Suprapubic skin (tissue), 4 donors: ENCODE measurements at regions not wholly inside any gene's neighbourhood (a gene's known extent, or its start where the extent isn't known, plus 50 kb on each side); places are given as distances from the start of the nearest gene placed in this dataset.

Experiments
- CTCF ChIP-seq, 2 donors: fragments of 200-600 bp in 1 of 2; fragments of 450-650 bp in 1 of 2; sonication (generic) in 1 of 2; IDR thresholded peaks; one replicate each; pipeline ENCODE4 v1.5.1; 2016 to 2019; ENCODE audit warnings: antibody characterized with exemption in 2 of 2, mild to moderate bottlenecking in 1 of 2, moderate library complexity in 1 of 2
- EP300 ChIP-seq: sonication (generic); formaldehyde crosslinking; IDR thresholded peaks from one replicate; pipeline ENCODE4 v1.6.1; 2017; ENCODE audit warnings: antibody characterized with exemption
- POLR2A ChIP-seq, 2 donors: fragments of 450-650 bp; IDR thresholded peaks; one replicate each; pipeline ENCODE4 v1.6.1; 2017; ENCODE audit warnings: antibody characterized with exemption in 2 of 2, mild to moderate bottlenecking in 2 of 2, moderate library complexity in 2 of 2
- POLR2AphosphoS5 ChIP-seq, 3 donors: sonication (generic); formaldehyde crosslinking; IDR thresholded peaks; one replicate each; pipeline ENCODE4 v1.6.1; 2017; ENCODE audit warnings: antibody characterized with exemption in 3 of 3

DNA sequence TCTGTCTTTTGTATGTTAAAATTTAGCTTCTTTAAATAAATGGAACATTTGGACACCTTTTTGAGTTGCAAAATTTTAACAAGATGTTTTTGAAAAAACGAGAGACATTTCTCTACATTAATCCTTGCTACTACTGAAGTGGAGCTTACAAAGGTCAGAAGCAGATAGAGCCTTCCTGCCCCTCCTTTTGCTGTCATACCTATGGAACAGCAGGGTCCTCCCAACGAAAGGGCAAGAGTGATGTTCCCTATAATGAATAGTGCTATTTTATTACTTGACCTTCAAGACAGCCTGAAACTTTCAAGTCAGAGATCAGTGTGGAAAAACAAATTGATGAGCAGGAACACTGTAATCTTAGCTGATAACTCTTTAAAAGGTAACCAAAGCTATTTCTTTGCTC is 1538.9 kb downstream of the PLA2G4A start:
- no peak for TF ChIP-seq POLR2AphosphoS5 (IDR thresholded peaks at IDR 0.05)
- TF ChIP-seq EP300, result no peak
- TF ChIP-seq CTCF (IDR thresholded peaks at IDR 0.05), result no peak
- TF ChIP-seq POLR2A (IDR thresholded peaks at IDR 0.05), result no peak
